ENCODE measurements at regions not wholly inside any gene's neighbourhood (a gene's known extent, or its start where the extent isn't known, plus 50 kb on each side); places are given as distances from the start of the nearest gene placed in this dataset.

- no peak for ATAC-seq
- intact Hi-C loops (cut with micrococcal nuclease) = no loop called here
- no peak for DNase-seq
These were observed 54.8 kb downstream of the NOG start for GRCh38 chr17:56648321-56648720.

- ATAC-seq (no peak), DNase-seq (no peak)
- intact Hi-C loops (cut with micrococcal nuclease) = no loop called here
These were observed 55.3 kb downstream of the NOG start for GRCh38 chr17:56648806-56649205.

GRCh38 chr17:56652628-56653027, 59.1 kb downstream of the NOG start:
- intact Hi-C loops (cut with micrococcal nuclease) = no loop called here

GRCh38 chr17:56653877-56654276, 60.4 kb downstream of the NOG start:
- intact Hi-C loops (cut with micrococcal nuclease) = no loop called here
- DNase-seq = no peak
- no peak for ATAC-seq

More at GRCh38 chr17:56652628-56653027, 59.1 kb downstream of the NOG start:
- ATAC-seq = no peak
- DNase-seq = no peak

- no peak for DNase-seq
- intact Hi-C loops (cut with micrococcal nuclease) = no loop called here
- ATAC-seq = no peak
These were observed 63.3 kb downstream of the NOG start for GRCh38 chr17:56656701-56657327.

GRCh38 chr17:56658648-56659047, 65.1 kb downstream of the NOG start:
- no peak for ATAC-seq
- intact Hi-C loops (cut with micrococcal nuclease) = no loop called here
- no peak for DNase-seq

- ATAC-seq = no peak
- intact Hi-C loops (cut with micrococcal nuclease) = no loop called here
- no peak for DNase-seq
These were observed 66.1 kb downstream of the NOG start for GRCh38 chr17:56659622-56660021.

- DNase-seq (no peak), ATAC-seq (no peak)
- intact Hi-C loops (cut with micrococcal nuclease) = no loop called here
These were observed 68.4 kb downstream of the NOG start for GRCh38 chr17:56661906-56662305.

- DNase-seq (no peak), ATAC-seq (no peak)
- intact Hi-C loops (cut with micrococcal nuclease) = no loop called here
These were observed 72.4 kb downstream of the NOG start for GRCh38 chr17:56665864-56666263.

- DNase-seq (no peak), ATAC-seq (no peak)
- intact Hi-C loops (cut with micrococcal nuclease) = no loop called here
These were observed 74.5 kb downstream of the NOG start for GRCh38 chr17:56667925-56668458.

GRCh38 chr17:56672195-56672594, 78.7 kb downstream of the NOG start:
- intact Hi-C loops (cut with micrococcal nuclease) = no loop called here
- no peak for DNase-seq
- no peak for ATAC-seq

GRCh38 chr17:56674401-56674925, 81.0 kb downstream of the NOG start:
- DNase-seq (no peak), ATAC-seq (no peak)
- intact Hi-C loops (cut with micrococcal nuclease) = no loop called here

GRCh38 chr17:56675876-56676660, 82.6 kb downstream of the NOG start:
- no peak for DNase-seq
- intact Hi-C loops (cut with micrococcal nuclease) = no loop called here
- no peak for ATAC-seq

GRCh38 chr17:56676810-56677209, 83.3 kb downstream of the NOG start:
- DNase-seq = no peak
- intact Hi-C loops (cut with micrococcal nuclease) = no loop called here
- no peak for ATAC-seq

- intact Hi-C loops (cut with micrococcal nuclease) = no loop called here
- DNase-seq (no peak), ATAC-seq (peak; percentile 48)
These were observed 85.0 kb downstream of the NOG start for GRCh38 chr17:56678249-56679114.

GRCh38 chr17:56679115-56679776, 85.7 kb downstream of the NOG start:
- no peak for DNase-seq
- peak; percentile 67 for ATAC-seq

GRCh38 chr17:56679777-56680422, 86.4 kb downstream of the NOG start:
- intact Hi-C loops (cut with micrococcal nuclease) = no loop called here
- DNase-seq (no peak), ATAC-seq (no peak)

More at GRCh38 chr17:56679115-56679776, 85.7 kb downstream of the NOG start:
- intact Hi-C loops (cut with micrococcal nuclease) = no loop called here

- DNase-seq = no peak
- no peak for ATAC-seq
- intact Hi-C loops (cut with micrococcal nuclease) = no loop called here
These were observed 87.2 kb downstream of the NOG start for GRCh38 chr17:56680676-56681075.

All from left ventricle myocardium superior (tissue), 1 donor.